SH-SY5Y (cell line): ENCODE measurements at regions not wholly inside any gene's neighbourhood (a gene's known extent, or its start where the extent isn't known, plus 50 kb on each side); places are given as distances from the start of the nearest gene placed in this dataset.

Experiments used
- GATA2 ChIP-seq: IDR thresholded peaks from 2 replicates; pipeline ENCODE4 v1.6.1; 2011; ENCODE audit warnings: mild to moderate bottlenecking, low read depth, low read length
- GATA3 ChIP-seq: IDR thresholded peaks from 2 replicates; pipeline ENCODE4 v1.6.1; 2011; ENCODE audit warnings: low read depth, mild to moderate bottlenecking, low read length, moderate library complexity

- TF ChIP-seq GATA3 (no peak), GATA2 (no peak)
Measured at GRCh38 chr18:68520406-68521075, 194.4 kb downstream of the TMX3 start.
